ENCODE measurements at regions not wholly inside any gene's neighbourhood (a gene's known extent, or its start where the extent isn't known, plus 50 kb on each side); places are given as distances from the start of the nearest gene placed in this dataset.

- no peak for TF ChIP-seq POLR2A (IDR thresholded peaks at IDR 0.05)
- no peak for TF ChIP-seq CTCF (IDR thresholded peaks at IDR 0.05)
Observed at GRCh38 chr9:81826517-81826906, 101.7 kb upstream of the SPATA31D4 start.

All from Peyer's patch (tissue), 4 donors.